CD14-positive monocyte (primary cell): ENCODE measurements at regions not wholly inside any gene's neighbourhood (a gene's known extent, or its start where the extent isn't known, plus 50 kb on each side); places are given as distances from the start of the nearest gene placed in this dataset.

Source experiments
- DNase-seq, 3 donors: peaks; one replicate each; pipeline ENCODE4 v3.0.0-alpha.2; 2011 to 2022
- H2AFZ ChIP-seq: 2 replicates; pipeline ENCODE4 v1.6.0; 2012; ENCODE audit warnings: mild to moderate bottlenecking, low read depth, low read length, inconsistent platforms; ENCODE audit not compliant: insufficient read depth, poor library complexity, severe bottlenecking
- H3K27ac ChIP-seq, 2 donors: 1 replicate in 1 of 2; 2 replicates in 1 of 2; pipeline ENCODE4 v1.5.1; 2012 to 2013; ENCODE audit warnings: low read length in 2 of 2, control low read depth in 1 of 2, inconsistent platforms in 1 of 2, low read depth in 1 of 2, mild to moderate bottlenecking in 1 of 2
- H3K27me3 ChIP-seq, 2 donors: one replicate each; pipeline versions ENCODE4 v1.6.0 to v1.6.1; 2011 to 2013; ENCODE audit warnings: low read length in 2 of 2; ENCODE audit not compliant: control insufficient read depth in 2 of 2, insufficient read depth in 2 of 2
- H3K36me3 ChIP-seq, 2 donors: replicated peaks in 1 of 2; 1 replicate in 1 of 2; 2 replicates in 1 of 2; pipeline versions ENCODE4 v1.5.1 to v1.6.1; 2012 to 2013; ENCODE audit warnings: low read length in 2 of 2, control low read depth in 1 of 2, inconsistent platforms in 1 of 2, mild to moderate bottlenecking in 1 of 2; ENCODE audit not compliant: insufficient read depth in 2 of 2, control insufficient read depth in 1 of 2
- H3K4me1 ChIP-seq, 2 donors: 1 replicate in 1 of 2; 2 replicates in 1 of 2; pipeline versions ENCODE4 v1.5.1 to v1.6.1; 2012 to 2013; ENCODE audit warnings: low read length in 2 of 2, control low read depth in 1 of 2, inconsistent platforms in 1 of 2, mild to moderate bottlenecking in 1 of 2, moderate library complexity in 1 of 2; ENCODE audit not compliant: insufficient read depth in 2 of 2, control insufficient read depth in 1 of 2
- H3K4me2 ChIP-seq: replicated peaks from 2 replicates; pipeline ENCODE3; 2012; ENCODE audit warnings: low read length, moderate library complexity, mild to moderate bottlenecking; ENCODE audit not compliant: poor library complexity, severe bottlenecking; ENCODE audit errors: extremely low read depth
- H3K4me3 ChIP-seq, 3 experiments: fragments of 200-600 bp in 1 of 3; sonication (generic) in 1 of 3; replicated peaks in 1 of 3; 1 replicate in 2 of 3; 2 replicates in 1 of 3; pipeline ENCODE4 v1.5.1; 2011 to 2013; ENCODE audit warnings: low read length in 3 of 3, mild to moderate bottlenecking in 3 of 3, control low read depth in 2 of 3, low read depth in 2 of 3, inconsistent platforms in 1 of 3, moderate library complexity in 1 of 3
- H3K79me2 ChIP-seq: 2 replicates; pipeline ENCODE4 v1.6.0; 2012; ENCODE audit warnings: mild to moderate bottlenecking, control low read depth, inconsistent platforms, low read length, moderate library complexity; ENCODE audit not compliant: insufficient read depth
- H3K9ac ChIP-seq: 2 replicates; pipeline ENCODE4 v1.6.0; 2017; ENCODE audit warnings: low read length, mild to moderate bottlenecking; ENCODE audit not compliant: insufficient read depth, poor library complexity, severe bottlenecking
- H3K9me3 ChIP-seq, 2 donors: replicated peaks in 1 of 2; 1 replicate in 1 of 2; 2 replicates in 1 of 2; pipeline versions ENCODE4 v1.5.1 to v1.6.1; 2012 to 2013; ENCODE audit warnings: low read length in 2 of 2, control low read depth in 1 of 2; ENCODE audit not compliant: control insufficient read depth in 1 of 2, insufficient read depth in 1 of 2
- H4K20me1 ChIP-seq: 2 replicates; pipeline ENCODE4 v1.6.0; 2012; ENCODE audit warnings: mild to moderate bottlenecking, low read length, control low read depth, moderate library complexity; ENCODE audit not compliant: insufficient read depth
- H3K27ac Mint-ChIP-seq, 7 donors: one replicate each; pipeline ENCODE4 v1.8.0; 2020; ENCODE audit warnings: mild to moderate bottlenecking in 7 of 7, mixed read lengths in 7 of 7, moderate library complexity in 6 of 7, inconsistent platforms in 2 of 7
- H3K27me3 Mint-ChIP-seq, 3 donors: one replicate each; pipeline ENCODE4 v1.8.0; 2021 to 2022; ENCODE audit warnings: low read depth in 3 of 3, mild to moderate bottlenecking in 3 of 3, mixed read lengths in 3 of 3, moderate library complexity in 3 of 3, inconsistent platforms in 1 of 3
- H3K36me3 Mint-ChIP-seq, 2 donors: one replicate each; pipeline ENCODE4 v1.8.0; 2020; ENCODE audit warnings: mixed read lengths in 2 of 2, inconsistent platforms in 1 of 2, mild to moderate bottlenecking in 1 of 2
- H3K4me1 Mint-ChIP-seq: one replicate; pipeline ENCODE4 v1.8.0; 2020; ENCODE audit warnings: mild to moderate bottlenecking, mixed read lengths
- H3K4me3 Mint-ChIP-seq, 2 donors: one replicate each; pipeline ENCODE4 v1.8.0; 2020; ENCODE audit warnings: mild to moderate bottlenecking in 2 of 2, mixed read lengths in 2 of 2, moderate library complexity in 1 of 2
- H3K9me3 Mint-ChIP-seq, 7 donors: one replicate each; pipeline ENCODE4 v1.8.0; 2020 to 2022; ENCODE audit warnings: mixed read lengths in 7 of 7, mild to moderate bottlenecking in 6 of 7, moderate library complexity in 6 of 7, inconsistent platforms in 2 of 7
- CTCF ChIP-seq: fragments of 200-600 bp; IDR thresholded peaks from one replicate; pipeline ENCODE4 v1.8.0; 2022; ENCODE audit warnings: antibody characterized with exemption, mild to moderate bottlenecking
- WGBS: methylation state at CpG from one replicate; pipeline ENCODE4 v1.1.5; 2013; ENCODE audit warnings: missing lambda C conversion rate; ENCODE audit not compliant: insufficient coverage; 5-methylcytosine and 5-hydroxymethylcytosine counted together
- intact Hi-C, 2 donors: fragments of 100-400 bp; cut with micrococcal nuclease; formaldehyde crosslinking; loops; one replicate each; pipeline versions ENCODE4 v1.15.0 to v1.15.1; 2023

- H3K27me3 ChIP-seq: peaks cover 0 to 6% of the 10 kb centered on the region in 2 donors
- H3K36me3 Mint-ChIP-seq: no peaks in the 10 kb centered on the region
- peaks cover 24 to 40% (median 35%) of the 10 kb centered on the region in 3 donors for H3K27me3 Mint-ChIP-seq
- no peak overlapping the region for H3K27ac Mint-ChIP-seq
- no CpG with 5 or more reads among the region's 2 CpGs for WGBS
- no peaks in the 10 kb centered on the region for H3K4me1 ChIP-seq
- H3K4me3 Mint-ChIP-seq: no peak overlapping the region
- no peak overlapping the region for H3K9ac ChIP-seq
- no peak overlapping the region for H3K27ac ChIP-seq
- H4K20me1 ChIP-seq: no peaks in the 10 kb centered on the region
- no peak overlapping the region for H3K4me2 ChIP-seq
- no peak overlapping the region for H2AFZ ChIP-seq
- no peak for TF ChIP-seq CTCF
- peaks cover 0 to 18% (median 8%) of the 10 kb centered on the region in 7 donors for H3K9me3 Mint-ChIP-seq
- no peaks in the 10 kb centered on the region for H3K79me2 ChIP-seq
- no peak for DNase-seq
- intact Hi-C loops: no loop called here
- H3K4me1 Mint-ChIP-seq: no peaks in the 10 kb centered on the region
- H3K9me3 ChIP-seq: peaks cover 0 to 5% of the 10 kb centered on the region in 2 donors
- no peak overlapping the region for H3K4me3 ChIP-seq
- no peaks in the 10 kb centered on the region for H3K36me3 ChIP-seq
Observed at GRCh38 chr6:33966536-33966935, 162.7 kb upstream of the MLN start.

GRCh38 chr6:33965766-33966165 lies 162.0 kb upstream of the MLN start:
- DNase-seq: no peak
- Histone ChIP-seq H3K79me2 (no peaks in the 10 kb centered on the region), H3K9ac (no peak overlapping the region), H2AFZ (no peak overlapping the region), H3K4me3 (no peak overlapping the region), H3K4me1 (no peaks in the 10 kb centered on the region), H4K20me1 (no peaks in the 10 kb centered on the region), H3K4me2 (no peak overlapping the region), H3K36me3 (no peaks in the 10 kb centered on the region), H3K27me3 (peaks cover 0 to 6% of the 10 kb centered on the region in 2 donors), H3K27ac (no peak overlapping the region), H3K9me3 (peaks cover 0 to 5% of the 10 kb centered on the region in 2 donors)
- H3K27ac Mint-ChIP-seq: no peak overlapping the region
- H3K4me1 Mint-ChIP-seq: no peaks in the 10 kb centered on the region
- H3K27me3 Mint-ChIP-seq: peaks cover 24 to 34% (median 33%) of the 10 kb centered on the region in 3 donors
- 97% methylated on average over 4 of the region's 8 CpGs for WGBS
- H3K4me3 Mint-ChIP-seq: no peak overlapping the region
- H3K9me3 Mint-ChIP-seq: peaks cover 0 to 18% (median 8%) of the 10 kb centered on the region in 7 donors
- TF ChIP-seq CTCF: no peak
- intact Hi-C loops: no loop called here
- no peaks in the 10 kb centered on the region for H3K36me3 Mint-ChIP-seq
